Right hindlimb (tissue), 1 donor: ENCODE measurements at regions not wholly inside any gene's neighbourhood (a gene's known extent, or its start where the extent isn't known, plus 50 kb on each side); places are given as distances from the start of the nearest gene placed in this dataset.
"Not testable (repeated sequence)": the region's sequence is repeated elsewhere in the genome, so short reads cannot be mapped to it uniquely, and the experiment has no call there.

ENCODE experiments used
- DNase-seq: peaks from one replicate; pipeline ENCODE4 v3.0.0-alpha.2; 2018

- DNase-seq = no peak
These were observed 1197.8 kb downstream of the BRD1 start for GRCh38 chr22:48629631-48630432.

DNA sequence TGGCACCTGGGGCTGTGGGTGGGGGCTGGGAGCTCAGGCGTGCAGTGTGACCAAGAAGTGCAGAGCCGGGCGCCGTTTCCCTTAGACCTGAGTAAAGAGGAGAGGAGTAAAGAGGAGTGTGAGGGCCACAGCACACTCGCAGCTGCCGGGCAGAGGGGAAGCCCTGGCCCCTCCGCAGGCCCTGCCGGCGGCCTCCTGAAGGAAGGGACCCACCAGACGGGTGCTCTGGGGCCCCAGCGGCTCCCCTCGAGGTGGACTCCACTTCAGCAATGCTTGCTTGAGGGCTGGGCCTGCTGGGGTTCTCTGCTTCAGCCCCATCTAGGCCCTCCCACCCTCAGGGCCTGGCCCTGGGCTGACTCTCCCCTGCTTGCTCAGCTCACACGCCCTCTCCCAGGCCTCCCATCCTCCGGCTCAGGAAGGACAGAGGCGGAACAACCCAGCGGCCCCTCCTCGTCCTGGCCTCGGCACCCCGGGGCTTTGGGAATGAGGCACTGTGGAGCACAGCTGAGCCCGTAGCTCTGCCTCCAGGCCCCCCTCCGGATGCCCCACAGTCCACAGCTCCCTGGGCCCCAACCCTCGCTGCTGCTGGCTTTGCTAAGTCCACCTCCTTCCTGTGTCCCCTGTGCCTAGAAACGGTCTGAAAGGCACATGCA, 1198.7 kb downstream of the BRD1 start:
- no peak for DNase-seq

DNA sequence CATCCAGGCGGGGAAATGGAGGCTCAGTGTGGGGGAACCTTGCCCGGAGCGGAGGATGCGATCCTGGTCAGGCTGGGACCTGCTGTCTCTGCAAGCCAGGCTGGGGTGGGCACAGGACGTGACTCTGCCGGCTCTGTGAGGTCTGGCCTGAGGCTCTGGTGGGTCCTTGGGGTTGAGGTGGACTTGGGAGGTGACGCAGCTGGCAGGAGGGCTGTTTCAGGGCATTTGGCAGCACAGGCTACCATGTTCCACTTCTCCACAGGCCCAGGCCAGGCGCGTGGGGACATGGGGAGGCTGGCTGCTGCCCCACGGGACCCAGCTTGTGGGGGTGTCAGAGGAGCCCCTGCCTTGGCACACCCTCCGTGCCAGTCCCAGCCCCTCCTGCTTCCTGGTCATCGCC, 1199.7 kb downstream of the BRD1 start:
- no peak for DNase-seq

GRCh38 chr22:48627203-48627602, 1200.5 kb downstream of the BRD1 start:
- no peak for DNase-seq

- DNase-seq = no peak
These were observed 1203.3 kb downstream of the BRD1 start for GRCh38 chr22:48624401-48624800.

- no peak for DNase-seq
These were observed 1204.7 kb downstream of the BRD1 start for GRCh38 chr22:48622891-48623545.

- DNase-seq = no peak
These were observed 1206.6 kb downstream of the BRD1 start for GRCh38 chr22:48621085-48621484.

GRCh38 chr22:48620460-48620859, 1207.2 kb downstream of the BRD1 start:
- not testable (repeated sequence) for DNase-seq

DNA sequence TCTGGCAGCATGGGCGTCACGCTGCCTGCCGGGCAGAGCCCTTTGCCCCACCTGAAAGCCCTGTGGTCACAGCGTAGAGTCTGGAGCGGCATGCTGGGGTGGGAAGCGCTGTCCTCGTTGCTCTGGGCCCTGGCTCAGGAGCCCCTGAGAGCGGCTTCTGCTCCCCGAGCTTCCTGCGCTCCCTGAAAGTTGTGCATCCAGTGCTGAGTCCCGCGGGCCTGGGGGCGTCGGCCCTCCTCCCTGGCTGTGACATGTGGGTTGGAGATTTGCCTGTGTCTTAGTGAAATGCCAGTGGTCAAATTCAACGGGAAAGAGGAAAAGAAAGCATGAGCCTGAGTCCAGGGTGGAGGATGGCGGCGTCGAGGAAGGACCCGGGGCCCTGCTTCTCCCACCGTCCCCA, 1208.0 kb downstream of the BRD1 start:
- no peak for DNase-seq

GRCh38 chr22:48618326-48618725, 1209.3 kb downstream of the BRD1 start:
- no peak for DNase-seq

DNA sequence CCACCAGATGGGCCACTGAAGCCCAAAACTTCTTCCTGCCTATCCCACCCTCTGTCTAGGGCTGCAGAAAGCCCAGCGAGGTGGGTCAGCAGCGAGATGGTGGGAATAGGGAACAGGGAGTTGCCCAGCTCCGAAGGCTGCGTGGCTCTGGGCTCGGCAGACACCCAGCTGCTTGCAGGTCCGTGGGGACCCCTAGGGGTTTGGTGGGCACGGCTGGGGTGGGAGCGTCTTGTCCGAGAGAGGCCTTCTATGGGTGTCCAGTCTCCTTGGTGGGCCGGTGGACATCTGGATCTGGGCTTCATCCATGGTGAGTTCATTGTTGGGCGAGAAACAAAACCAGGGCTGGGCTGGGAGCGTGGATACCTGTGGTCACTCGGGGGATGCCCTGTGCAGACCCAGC, 1211.0 kb downstream of the BRD1 start:
- DNase-seq = no peak

DNA sequence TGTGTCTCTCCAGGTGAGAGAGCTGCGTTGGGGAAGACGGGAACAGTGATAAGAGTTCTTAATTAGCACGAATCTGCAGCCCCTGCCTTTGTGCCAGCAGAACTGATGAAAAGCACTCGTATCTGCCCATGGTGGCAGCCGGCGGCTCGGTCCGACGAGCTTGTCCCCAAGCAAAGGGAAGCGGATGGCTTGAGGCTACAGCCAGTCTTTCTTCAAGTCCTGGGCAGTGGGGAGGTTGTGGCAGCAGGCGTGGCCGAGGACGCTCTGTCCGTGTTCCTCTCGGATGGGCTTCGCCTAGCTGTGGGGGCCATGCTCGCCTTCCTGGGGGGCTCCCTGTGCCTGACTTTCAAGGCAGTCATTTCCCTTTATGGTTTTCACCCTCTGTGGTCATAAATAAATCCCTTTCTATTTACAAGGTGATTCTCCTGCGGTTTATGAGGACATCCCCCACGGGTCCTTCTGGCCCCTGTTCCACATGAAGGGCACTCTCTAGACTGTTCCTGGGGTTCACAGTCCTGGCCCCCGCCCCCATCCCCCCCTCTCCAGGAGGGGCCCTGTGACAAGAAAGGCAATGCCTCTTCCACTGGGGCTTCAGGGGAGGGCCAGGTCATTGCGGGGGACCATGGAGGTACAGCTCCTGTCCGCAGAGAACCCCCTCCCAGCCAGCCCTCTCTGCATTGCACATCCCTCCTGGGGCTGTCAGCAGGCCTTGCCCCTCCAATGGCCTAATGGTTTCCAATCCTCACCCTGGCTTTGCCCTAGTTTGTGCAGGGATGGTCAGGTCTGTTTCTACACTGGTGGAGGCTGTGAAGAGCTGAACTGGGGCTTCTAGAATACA, 1212.3 kb downstream of the BRD1 start:
- DNase-seq = no peak

- DNase-seq = no peak
These were observed 1214.0 kb downstream of the BRD1 start for GRCh38 chr22:48613566-48614200.

- DNase-seq = no peak
These were observed 1215.3 kb downstream of the BRD1 start for GRCh38 chr22:48612077-48612995.

DNA sequence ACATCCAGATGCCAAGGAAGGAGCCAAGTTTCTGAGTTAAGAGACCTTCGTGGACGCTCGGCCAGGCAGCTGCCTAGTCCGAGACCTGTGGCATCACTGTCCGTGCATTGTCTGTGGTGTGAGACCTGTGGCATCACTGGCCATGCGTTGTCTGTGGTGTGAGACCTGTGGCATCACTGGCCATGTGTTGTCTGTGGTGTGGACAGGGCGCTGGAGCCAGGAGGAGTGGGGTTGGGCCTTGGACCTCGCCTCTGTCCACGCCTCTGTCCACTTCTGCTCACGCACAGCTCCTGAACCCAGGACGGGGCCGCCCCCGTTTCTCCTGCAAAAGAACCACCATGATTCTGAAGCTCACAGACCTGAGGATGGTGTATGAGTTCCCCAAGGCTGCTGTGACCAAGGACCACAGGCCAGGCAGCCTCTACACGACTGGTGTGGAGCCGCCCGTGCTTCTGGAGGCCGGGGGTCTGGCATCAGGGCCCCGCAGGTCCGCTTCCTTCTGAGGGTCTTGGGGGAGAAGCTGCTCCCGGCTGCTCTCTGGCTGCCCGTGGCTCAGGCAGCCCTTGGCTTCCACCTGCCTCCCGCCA, 1218.3 kb downstream of the BRD1 start:
- no peak for DNase-seq

- no peak for DNase-seq
These were observed 1219.6 kb downstream of the BRD1 start for GRCh38 chr22:48607901-48608662.

DNA sequence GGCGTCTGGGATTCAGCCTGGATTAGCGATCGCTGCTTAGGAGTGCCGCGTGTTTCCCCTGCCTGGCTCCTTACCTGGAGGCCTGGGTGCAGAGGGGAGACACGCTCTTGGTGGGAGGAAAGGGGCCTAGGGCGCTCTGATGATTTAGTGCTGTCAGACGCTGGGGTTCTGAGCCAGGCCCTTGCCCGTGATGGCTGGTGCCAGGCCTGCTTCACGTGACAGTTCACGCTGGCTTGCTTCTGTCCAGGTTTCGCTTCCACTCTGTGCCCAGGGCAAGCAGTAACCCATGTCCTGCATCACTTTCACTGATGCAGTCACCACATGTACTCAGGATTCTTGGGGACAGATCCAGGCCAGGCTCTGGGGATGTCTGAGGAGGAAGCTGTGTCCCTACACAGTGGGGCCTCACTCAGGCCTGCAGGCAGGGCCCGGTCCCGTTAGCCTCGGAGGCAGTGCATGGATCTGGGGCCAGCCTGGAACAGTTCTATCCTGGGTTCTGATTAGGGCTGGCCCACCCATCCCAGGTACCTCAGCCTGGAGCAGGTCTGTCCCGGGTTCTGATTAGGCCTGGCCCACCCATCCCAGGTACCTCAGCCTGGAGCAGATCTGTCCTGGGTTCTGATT, 1220.9 kb downstream of the BRD1 start:
- no peak for DNase-seq

DNA sequence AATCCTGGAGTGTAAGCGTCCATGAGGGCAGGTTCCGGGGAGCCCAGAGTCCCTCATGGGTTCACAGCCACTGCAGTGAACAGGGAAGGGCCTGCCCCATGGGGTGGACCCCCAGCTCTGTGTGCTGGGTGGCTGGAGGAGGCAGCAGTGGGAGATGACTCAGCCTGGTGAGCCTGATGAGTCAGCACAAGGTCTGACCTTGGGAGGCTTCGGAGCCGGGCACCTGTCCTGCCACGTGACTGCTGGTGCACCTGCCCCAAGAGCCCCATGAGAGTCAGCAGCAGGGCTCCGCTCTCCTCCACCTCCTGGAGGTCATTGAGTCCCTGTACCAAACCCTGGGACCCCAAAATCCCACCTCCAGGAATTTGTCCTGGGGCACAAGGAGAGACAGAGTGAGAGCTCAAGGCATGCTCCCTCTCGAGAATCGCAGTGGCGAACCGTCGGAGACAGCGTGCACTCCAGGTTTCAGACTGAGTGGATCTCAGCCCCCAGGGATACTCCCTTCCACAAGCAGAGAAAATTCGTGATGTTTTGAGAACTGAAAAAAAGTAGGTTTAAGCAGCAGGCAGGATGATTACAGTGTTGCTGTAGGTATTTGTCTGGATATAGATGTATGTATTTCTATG, 1221.7 kb downstream of the BRD1 start:
- no peak for DNase-seq

GRCh38 chr22:48605125-48605524, 1222.5 kb downstream of the BRD1 start:
- DNase-seq = no peak
